Muscle of leg (tissue), 3 donors: ENCODE measurements at regions not wholly inside any gene's neighbourhood (a gene's known extent, or its start where the extent isn't known, plus 50 kb on each side); places are given as distances from the start of the nearest gene placed in this dataset.
A peak's percentile ranks its signal among the peaks of the same experiment; 100 is the strongest.

ENCODE experiments used
- DNase-seq: peaks from one replicate; pipeline ENCODE4 v3.0.0; 2013
- H3K27ac ChIP-seq: one replicate; pipeline ENCODE4 v1.5.1; 2013; ENCODE audit warnings: mild to moderate bottlenecking, low read length, control low read depth
- H3K27me3 ChIP-seq: one replicate; pipeline ENCODE4 v1.6.1; 2013; ENCODE audit warnings: low read length; ENCODE audit not compliant: control insufficient read depth, insufficient read depth
- H3K36me3 ChIP-seq: one replicate; pipeline ENCODE4 v1.6.1; 2013; ENCODE audit warnings: low read length; ENCODE audit not compliant: control insufficient read depth, insufficient read depth
- H3K4me1 ChIP-seq: one replicate; pipeline ENCODE4 v1.6.1; 2013; ENCODE audit warnings: low read length; ENCODE audit not compliant: control insufficient read depth, insufficient read depth
- H3K4me3 ChIP-seq: one replicate; pipeline ENCODE4 v1.5.1; 2013; ENCODE audit warnings: low read length, control low read depth
- H3K9me3 ChIP-seq: replicated peaks from 2 replicates; pipeline ENCODE4 v1.6.1; 2013; ENCODE audit warnings: low read depth, low read length; ENCODE audit not compliant: control insufficient read depth
- WGBS: methylation state at CpG from one replicate; pipeline ENCODE4 v1.1.5; 2013; ENCODE audit warnings: missing lambda C conversion rate; ENCODE audit not compliant: insufficient coverage; 5-methylcytosine and 5-hydroxymethylcytosine counted together

GRCh38 chr4:153997516-153997915 lies 208.6 kb upstream of the SFRP2 start:
- Histone ChIP-seq H3K36me3 (no peaks in the 10 kb centered on the region), H3K4me3 (no peak overlapping the region), H3K4me1 (no peaks in the 10 kb centered on the region), H3K9me3 (no peaks in the 10 kb centered on the region), H3K27me3 (no peaks in the 10 kb centered on the region), H3K27ac (no peak overlapping the region)
- peak; percentile 73 for DNase-seq
- 71% methylated on average over 3 of the region's 4 CpGs for WGBS

GRCh38 chr4:153989505-153989904 lies 200.6 kb upstream of the SFRP2 start:
- no CpG with 5 or more reads among the region's 2 CpGs for WGBS
- Histone ChIP-seq H3K27ac (no peak overlapping the region), H3K27me3 (no peaks in the 10 kb centered on the region), H3K4me3 (no peak overlapping the region), H3K9me3 (no peaks in the 10 kb centered on the region), H3K4me1 (no peaks in the 10 kb centered on the region), H3K36me3 (no peaks in the 10 kb centered on the region)
- peak; percentile 36 for DNase-seq

GRCh38 chr4:153988492-153989363 lies 199.8 kb upstream of the SFRP2 start:
- Histone ChIP-seq H3K4me1 (no peaks in the 10 kb centered on the region), H3K4me3 (no peak overlapping the region), H3K9me3 (no peaks in the 10 kb centered on the region), H3K27me3 (no peaks in the 10 kb centered on the region), H3K36me3 (no peaks in the 10 kb centered on the region), H3K27ac (no peak overlapping the region)
- WGBS = 77% methylated on average over 3 of the region's 9 CpGs
- DNase-seq = no peak

GRCh38 chr4:153987291-153987690 lies 198.4 kb upstream of the SFRP2 start:
- no peak overlapping the region for H3K27ac ChIP-seq
- no peaks in the 10 kb centered on the region for H3K36me3 ChIP-seq
- DNase-seq = no peak
- H3K4me3 ChIP-seq = no peak overlapping the region
- no CpG with 5 or more reads among the region's 1 CpG for WGBS
- H3K27me3 ChIP-seq = no peaks in the 10 kb centered on the region
- H3K9me3 ChIP-seq = no peaks in the 10 kb centered on the region
- H3K4me1 ChIP-seq = no peaks in the 10 kb centered on the region

GRCh38 chr4:153976954-153977353 lies 188.1 kb upstream of the SFRP2 start:
- H3K27ac ChIP-seq = no peak overlapping the region
- no peak overlapping the region for H3K4me3 ChIP-seq
- H3K4me1 ChIP-seq = no peaks in the 10 kb centered on the region
- no peak for DNase-seq
- H3K27me3 ChIP-seq = no peaks in the 10 kb centered on the region
- no peaks in the 10 kb centered on the region for H3K36me3 ChIP-seq
- H3K9me3 ChIP-seq = peaks cover 5% of the 10 kb centered on the region

- no peak for DNase-seq
- WGBS = 100% methylated on average over 1 of the region's 1 CpG
- Histone ChIP-seq H3K9me3 (peaks cover 5% of the 10 kb centered on the region), H3K27me3 (no peaks in the 10 kb centered on the region), H3K36me3 (no peaks in the 10 kb centered on the region), H3K27ac (no peak overlapping the region), H3K4me3 (no peak overlapping the region), H3K4me1 (no peaks in the 10 kb centered on the region)
Measured at GRCh38 chr4:153974452-153974851, 185.6 kb upstream of the SFRP2 start.

- no peak overlapping the region for H3K4me3 ChIP-seq
- no peaks in the 10 kb centered on the region for H3K27me3 ChIP-seq
- no peak overlapping the region for H3K27ac ChIP-seq
- no peak for DNase-seq
- no CpG with 5 or more reads among the region's 4 CpGs for WGBS
- no peaks in the 10 kb centered on the region for H3K36me3 ChIP-seq
- no peaks in the 10 kb centered on the region for H3K4me1 ChIP-seq
- H3K9me3 ChIP-seq = peaks cover 5% of the 10 kb centered on the region
Measured at GRCh38 chr4:153973942-153974341, 185.1 kb upstream of the SFRP2 start.

GRCh38 chr4:153971899-153972298 lies 183.0 kb upstream of the SFRP2 start:
- Histone ChIP-seq H3K4me3 (no peak overlapping the region), H3K4me1 (no peaks in the 10 kb centered on the region), H3K27me3 (no peaks in the 10 kb centered on the region), H3K9me3 (peaks cover 5% of the 10 kb centered on the region), H3K36me3 (no peaks in the 10 kb centered on the region), H3K27ac (no peak overlapping the region)
- DNase-seq = no peak
- no CpG with 5 or more reads among the region's 5 CpGs for WGBS

- Histone ChIP-seq H3K4me3 (no peak overlapping the region), H3K27me3 (no peaks in the 10 kb centered on the region), H3K27ac (no peak overlapping the region), H3K4me1 (no peaks in the 10 kb centered on the region), H3K9me3 (peaks cover 5% of the 10 kb centered on the region), H3K36me3 (no peaks in the 10 kb centered on the region)
- no peak for DNase-seq
- WGBS = no CpG with 5 or more reads among the region's 2 CpGs
Measured at GRCh38 chr4:153970169-153970568, 181.3 kb upstream of the SFRP2 start.

GRCh38 chr4:153969542-153969941 lies 180.7 kb upstream of the SFRP2 start:
- no peak for DNase-seq
- no peak overlapping the region for H3K27ac ChIP-seq
- no peaks in the 10 kb centered on the region for H3K27me3 ChIP-seq
- no peaks in the 10 kb centered on the region for H3K36me3 ChIP-seq
- no peak overlapping the region for H3K4me3 ChIP-seq
- no peaks in the 10 kb centered on the region for H3K4me1 ChIP-seq
- peaks cover 2% of the 10 kb centered on the region for H3K9me3 ChIP-seq

- DNase-seq = no peak
- H3K9me3 ChIP-seq = no peaks in the 10 kb centered on the region
- H3K27me3 ChIP-seq = no peaks in the 10 kb centered on the region
- no peaks in the 10 kb centered on the region for H3K4me1 ChIP-seq
- H3K27ac ChIP-seq = no peak overlapping the region
- no peaks in the 10 kb centered on the region for H3K36me3 ChIP-seq
- H3K4me3 ChIP-seq = no peak overlapping the region
Measured at GRCh38 chr4:153966641-153967040, 177.8 kb upstream of the SFRP2 start.
